Vagina (tissue), 2 donors: ENCODE measurements at regions not wholly inside any gene's neighbourhood (a gene's known extent, or its start where the extent isn't known, plus 50 kb on each side); places are given as distances from the start of the nearest gene placed in this dataset.

Source experiments
- POLR2AphosphoS5 ChIP-seq, 2 donors: sonication (generic); formaldehyde crosslinking; IDR thresholded peaks; one replicate each; pipeline ENCODE4 v1.9.0; 2017; ENCODE audit warnings: antibody characterized with exemption in 2 of 2, mild to moderate bottlenecking in 2 of 2, low read depth in 1 of 2; ENCODE audit not compliant: insufficient read depth in 1 of 2
- TF ChIP-seq, protein P1 (sequence below), 3 experiments: fragments of 450-650 bp in 2 of 3; fragments of 200-600 bp in 1 of 3; sonication (generic) in 1 of 3; IDR thresholded peaks; one replicate each; pipeline ENCODE4 v1.5.1; 2017 to 2019; ENCODE audit warnings: antibody characterized with exemption in 3 of 3, mild to moderate bottlenecking in 2 of 3, moderate library complexity in 2 of 3

DNA sequence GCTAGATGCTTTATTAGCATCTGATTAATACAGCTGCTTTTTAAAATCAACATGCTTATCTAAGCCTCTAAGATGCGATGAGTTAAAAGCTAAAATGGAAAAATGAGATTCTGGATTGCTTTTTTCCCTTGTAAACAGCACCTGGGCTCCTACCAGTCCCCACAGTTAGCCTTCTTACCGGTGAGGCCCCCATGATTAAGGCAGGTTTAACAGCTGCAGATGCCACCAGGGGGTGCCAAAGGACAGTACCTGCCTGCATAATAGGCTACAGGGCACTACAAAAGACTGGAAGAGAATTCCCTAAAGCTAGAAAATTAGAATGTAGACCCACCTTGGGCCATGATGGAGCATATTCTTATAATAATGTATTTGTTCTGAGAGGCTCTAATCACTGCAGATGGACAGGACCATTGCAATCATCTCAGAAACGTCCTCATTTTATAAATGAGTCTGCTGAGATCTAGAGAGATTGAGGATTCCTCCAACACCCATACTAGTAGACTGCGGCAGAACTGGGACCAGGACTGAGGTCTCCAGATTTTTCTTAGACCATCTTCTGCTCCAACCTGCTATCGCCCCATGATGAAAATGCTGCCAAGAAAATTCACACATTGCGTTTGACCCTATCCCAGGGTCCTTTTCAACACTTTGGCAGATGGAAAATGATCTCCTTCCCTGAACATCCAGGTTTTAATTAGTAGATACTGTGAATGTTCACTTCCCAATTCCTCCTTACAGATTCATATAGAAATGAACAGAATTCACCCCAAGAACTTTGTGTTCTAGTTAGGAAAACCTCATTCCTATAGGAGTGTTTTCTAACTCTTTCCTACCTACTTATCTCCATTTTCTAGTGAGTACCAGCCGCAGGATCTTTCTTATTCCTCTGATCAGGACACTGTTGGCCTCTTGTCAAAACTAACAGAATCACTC lies 148.8 kb downstream of the RPS12 start:
- TF ChIP-seq, protein P1, sequence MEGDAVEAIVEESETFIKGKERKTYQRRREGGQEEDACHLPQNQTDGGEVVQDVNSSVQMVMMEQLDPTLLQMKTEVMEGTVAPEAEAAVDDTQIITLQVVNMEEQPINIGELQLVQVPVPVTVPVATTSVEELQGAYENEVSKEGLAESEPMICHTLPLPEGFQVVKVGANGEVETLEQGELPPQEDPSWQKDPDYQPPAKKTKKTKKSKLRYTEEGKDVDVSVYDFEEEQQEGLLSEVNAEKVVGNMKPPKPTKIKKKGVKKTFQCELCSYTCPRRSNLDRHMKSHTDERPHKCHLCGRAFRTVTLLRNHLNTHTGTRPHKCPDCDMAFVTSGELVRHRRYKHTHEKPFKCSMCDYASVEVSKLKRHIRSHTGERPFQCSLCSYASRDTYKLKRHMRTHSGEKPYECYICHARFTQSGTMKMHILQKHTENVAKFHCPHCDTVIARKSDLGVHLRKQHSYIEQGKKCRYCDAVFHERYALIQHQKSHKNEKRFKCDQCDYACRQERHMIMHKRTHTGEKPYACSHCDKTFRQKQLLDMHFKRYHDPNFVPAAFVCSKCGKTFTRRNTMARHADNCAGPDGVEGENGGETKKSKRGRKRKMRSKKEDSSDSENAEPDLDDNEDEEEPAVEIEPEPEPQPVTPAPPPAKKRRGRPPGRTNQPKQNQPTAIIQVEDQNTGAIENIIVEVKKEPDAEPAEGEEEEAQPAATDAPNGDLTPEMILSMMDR (IDR thresholded peaks at IDR 0.05) = peak in 2 of 3 experiments; percentile 21 to 43
- TF ChIP-seq POLR2AphosphoS5 (IDR thresholded peaks at IDR 0.05; ENCODE audit: insufficient read depth in 1 of 2, low read depth in 1 of 2) = no peak
